Body of pancreas (tissue), 4 donors: ENCODE measurements at regions not wholly inside any gene's neighbourhood (a gene's known extent, or its start where the extent isn't known, plus 50 kb on each side); places are given as distances from the start of the nearest gene placed in this dataset.

Source experiments
- ATAC-seq: fragments of 150-250 bp; one replicate; pipeline ENCODE4 v1.9.1; 2016
- DNase-seq, 4 donors: peaks; one replicate each; pipeline ENCODE4 v3.0.0-alpha.2; 2019
- H3K27ac ChIP-seq, 4 donors: fragments of 200-600 bp; sonication (generic); 1 replicate in 3 of 4; 2 replicates in 1 of 4; pipeline versions ENCODE4 v1.5.1 to v1.6.1; 2016 to 2019; ENCODE audit warnings: mild to moderate bottlenecking in 1 of 4, mixed read lengths in 1 of 4, moderate library complexity in 1 of 4
- H3K27me3 ChIP-seq, 2 donors: fragments of 200-600 bp; sonication (generic); one replicate each; pipeline ENCODE4 v1.6.0; 2016; ENCODE audit warnings: mild to moderate bottlenecking in 1 of 2
- H3K36me3 ChIP-seq, 2 donors: fragments of 200-600 bp; sonication (generic); replicated peaks in 1 of 2; 2 replicates each; pipeline ENCODE4 v1.5.1; 2016; ENCODE audit warnings: low read depth in 2 of 2; ENCODE audit not compliant: insufficient read depth in 1 of 2
- H3K4me1 ChIP-seq: fragments of 200-600 bp; sonication (generic); one replicate; pipeline ENCODE4 v1.6.0; 2016
- H3K4me3 ChIP-seq, 2 donors: fragments of 200-600 bp; sonication (generic); 1 replicate in 1 of 2; 2 replicates in 1 of 2; pipeline ENCODE4 v1.5.1; 2016 to 2019
- H3K9me3 ChIP-seq, 3 donors: fragments of 200-600 bp; sonication (generic); 1 replicate in 2 of 3; 2 replicates in 1 of 3; pipeline ENCODE4 v1.5.1; 2016
- CTCF ChIP-seq, 7 experiments: fragments of 450-650 bp in 4 of 7; fragments of 200-600 bp in 3 of 7; sonication (generic) in 3 of 7; IDR thresholded peaks; one replicate each; pipeline ENCODE4 v1.5.1; 2016 to 2019; ENCODE audit warnings: antibody characterized with exemption in 7 of 7
- POLR2A ChIP-seq, 3 donors: fragments of 450-650 bp; IDR thresholded peaks; one replicate each; pipeline ENCODE4 v1.6.1; 2016; ENCODE audit warnings: antibody characterized with exemption in 3 of 3, mild to moderate bottlenecking in 2 of 3
- WGBS, 2 donors: methylation state at CpG; one replicate each; pipeline ENCODE4 v1.1.5; 2017; 5-methylcytosine and 5-hydroxymethylcytosine counted together
- intact Hi-C: fragments of 100-400 bp; cut with DNase I; formaldehyde crosslinking; loops from one replicate; pipeline ENCODE4 v1.15.1; 2023

- no peak for TF ChIP-seq CTCF (IDR thresholded peaks at IDR 0.05)
- no peak for TF ChIP-seq POLR2A (IDR thresholded peaks at IDR 0.05)
- 63 to 71% methylated on average over 2 of the region's 2 CpGs for WGBS, 2 donors
- intact Hi-C loops, result no loop called here
- H3K9me3 ChIP-seq, result no peaks in the 10 kb centered on the region
- no peak overlapping the region for H3K4me3 ChIP-seq
- no peak overlapping the region for H3K27ac ChIP-seq
- no peak for DNase-seq
- no peak for ATAC-seq
- no peaks in the 10 kb centered on the region for H3K36me3 ChIP-seq
- H3K27me3 ChIP-seq, result no peaks in the 10 kb centered on the region
- no peaks in the 10 kb centered on the region for H3K4me1 ChIP-seq
These were observed 1470.8 kb upstream of the ADGRL3 start for GRCh38 chr4:59729321-59729720.

GRCh38 chr4:59748433-59748832 lies 1451.7 kb upstream of the ADGRL3 start:
- no peaks in the 10 kb centered on the region for H3K9me3 ChIP-seq
- no peaks in the 10 kb centered on the region for H3K4me1 ChIP-seq
- no peak overlapping the region for H3K4me3 ChIP-seq
- TF ChIP-seq CTCF (IDR thresholded peaks at IDR 0.05) (no peak), POLR2A (IDR thresholded peaks at IDR 0.05) (no peak)
- WGBS, 2 donors, result 94 to 97% methylated on average over 1 of the region's 1 CpG
- no peaks in the 10 kb centered on the region for H3K27me3 ChIP-seq
- no peak overlapping the region for H3K27ac ChIP-seq
- H3K36me3 ChIP-seq, result no peaks in the 10 kb centered on the region
- intact Hi-C loops, result no loop called here
- DNase-seq (no peak), ATAC-seq (no peak)

- Histone ChIP-seq H3K27ac (no peak overlapping the region), H3K9me3 (no peaks in the 10 kb centered on the region), H3K27me3 (no peaks in the 10 kb centered on the region), H3K4me3 (no peak overlapping the region), H3K36me3 (no peaks in the 10 kb centered on the region), H3K4me1 (no peaks in the 10 kb centered on the region)
- TF ChIP-seq POLR2A (IDR thresholded peaks at IDR 0.05), result no peak
- TF ChIP-seq CTCF (IDR thresholded peaks at IDR 0.05), result no peak
- ATAC-seq (no peak), DNase-seq (peak in 1 of 4 donors; percentile 7)
- 74 to 93% methylated on average over 3 to 9 of the region's 9 CpGs for WGBS, 2 donors
- intact Hi-C loops, result no loop called here
These were observed 1440.9 kb upstream of the ADGRL3 start for GRCh38 chr4:59759082-59759825.

GRCh38 chr4:59762344-59762743 lies 1437.8 kb upstream of the ADGRL3 start:
- no peaks in the 10 kb centered on the region for H3K4me1 ChIP-seq
- WGBS, 2 donors, result 74 to 76% methylated on average over 4 of the region's 4 CpGs
- H3K4me3 ChIP-seq, result no peak overlapping the region
- TF ChIP-seq CTCF (IDR thresholded peaks at IDR 0.05), result no peak
- TF ChIP-seq POLR2A (IDR thresholded peaks at IDR 0.05), result no peak
- no peak for ATAC-seq
- H3K27me3 ChIP-seq, result no peaks in the 10 kb centered on the region
- H3K27ac ChIP-seq, result no peak overlapping the region
- H3K36me3 ChIP-seq, result no peaks in the 10 kb centered on the region
- DNase-seq, result no peak
- intact Hi-C loops, result no loop called here
- no peaks in the 10 kb centered on the region for H3K9me3 ChIP-seq

DNA sequence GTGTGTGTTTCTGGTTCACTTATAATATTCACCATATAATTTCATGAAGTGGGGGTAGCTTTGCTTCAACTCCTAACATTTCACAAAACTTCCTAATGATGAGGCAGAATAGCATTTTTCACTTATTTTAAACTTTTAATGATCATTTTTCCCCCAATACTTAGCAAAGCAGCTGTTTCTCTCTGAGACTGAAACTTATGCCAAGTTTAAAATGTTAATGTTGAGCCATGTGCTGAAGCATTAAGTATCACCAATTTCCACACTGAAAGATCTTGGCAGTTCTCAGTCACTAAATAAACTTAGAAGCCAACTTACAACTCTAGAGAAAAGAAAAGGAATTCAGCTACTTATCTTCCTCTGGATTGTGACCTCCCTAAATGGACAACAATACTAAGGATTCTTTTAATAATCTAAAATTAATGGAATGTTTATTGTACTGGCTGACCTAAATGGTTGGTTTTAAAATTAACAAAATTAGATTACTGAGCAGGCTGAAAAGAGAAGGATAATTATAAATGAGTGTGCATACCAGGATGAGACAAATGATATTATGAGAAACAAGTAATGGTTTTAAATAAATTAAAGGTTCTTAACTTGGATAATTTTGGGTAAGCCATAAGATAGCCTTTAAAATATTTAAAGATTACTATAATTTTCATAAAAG lies 1429.4 kb upstream of the ADGRL3 start:
- no peak for TF ChIP-seq CTCF (IDR thresholded peaks at IDR 0.05)
- no peak for TF ChIP-seq POLR2A (IDR thresholded peaks at IDR 0.05)
- no peaks in the 10 kb centered on the region for H3K4me1 ChIP-seq
- no peak for ATAC-seq
- intact Hi-C loops, result no loop called here
- no peak for DNase-seq
- no peak overlapping the region for H3K27ac ChIP-seq
- no peaks in the 10 kb centered on the region for H3K9me3 ChIP-seq
- H3K36me3 ChIP-seq, result no peaks in the 10 kb centered on the region
- H3K27me3 ChIP-seq, result no peaks in the 10 kb centered on the region
- H3K4me3 ChIP-seq, result no peak overlapping the region
